Type B pancreatic cell (in vitro differentiated cells): ENCODE measurements at regions not wholly inside any gene's neighbourhood (a gene's known extent, or its start where the extent isn't known, plus 50 kb on each side); places are given as distances from the start of the nearest gene placed in this dataset.

Source experiments
- DNase-seq: peaks from one replicate; pipeline ENCODE4 v3.0.0; 2021; ENCODE audit warnings: mixed read lengths; ENCODE audit not compliant: unreplicated experiment; ENCODE audit errors: extremely low spot score
- H3K27ac Mint-ChIP-seq: 2 replicates; pipeline ENCODE4 v1.8.0; 2021; ENCODE audit warnings: mild to moderate bottlenecking, mixed read lengths
- H3K27me3 Mint-ChIP-seq: 2 replicates; pipeline ENCODE4 v1.8.0; 2021; ENCODE audit warnings: mixed read lengths
- H3K36me3 Mint-ChIP-seq: 2 replicates; pipeline ENCODE4 v1.8.0; 2021; ENCODE audit warnings: mixed read lengths
- H3K4me1 Mint-ChIP-seq: one replicate; pipeline ENCODE4 v1.8.0; 2021; ENCODE audit warnings: mixed read lengths; ENCODE audit not compliant: unreplicated experiment
- H3K4me3 Mint-ChIP-seq: 2 replicates; pipeline ENCODE4 v1.8.0; 2021; ENCODE audit warnings: mild to moderate bottlenecking, mixed read lengths
- H3K9me3 Mint-ChIP-seq: 2 replicates; pipeline ENCODE4 v1.8.0; 2021; ENCODE audit warnings: mixed read lengths
- CTCF ChIP-seq: fragments of 200-600 bp; sonication (generic); conservative IDR thresholded peaks from 2 replicates; pipeline ENCODE4 v1.5.0; 2021; ENCODE audit warnings: antibody characterized with exemption, mild to moderate bottlenecking

GRCh38 chr4:14675279-14675985 lies 326.8 kb upstream of the CPEB2 start:
- Mint-ChIP-seq H3K27me3 (peaks cover 14% of the 10 kb centered on the region), H3K4me3 (no peak overlapping the region)
- no peak for DNase-seq

GRCh38 chr4:14679906-14680305 lies 322.4 kb upstream of the CPEB2 start:
- no peaks in the 10 kb centered on the region for H3K4me1 Mint-ChIP-seq
- no peak for TF ChIP-seq CTCF
- H3K4me3 Mint-ChIP-seq: no peak overlapping the region
- H3K9me3 Mint-ChIP-seq: peaks cover 3% of the 10 kb centered on the region
- H3K27ac Mint-ChIP-seq: no peak overlapping the region
- H3K36me3 Mint-ChIP-seq: no peaks in the 10 kb centered on the region
- H3K27me3 Mint-ChIP-seq: peaks cover 5% of the 10 kb centered on the region
- no peak for DNase-seq

More at GRCh38 chr4:14675279-14675985, 326.8 kb upstream of the CPEB2 start:
- H3K36me3 Mint-ChIP-seq: no peaks in the 10 kb centered on the region
- no peak for TF ChIP-seq CTCF
- H3K4me1 Mint-ChIP-seq: peaks cover 5% of the 10 kb centered on the region
- H3K9me3 Mint-ChIP-seq: no peaks in the 10 kb centered on the region
- no peak overlapping the region for H3K27ac Mint-ChIP-seq

- TF ChIP-seq CTCF: no peak
These were observed 321.0 kb upstream of the CPEB2 start for GRCh38 chr4:14681330-14681729.

GRCh38 chr4:14693728-14694127 lies 308.6 kb upstream of the CPEB2 start:
- no peak overlapping the region for H3K27ac Mint-ChIP-seq
- H3K9me3 Mint-ChIP-seq: peaks cover 4% of the 10 kb centered on the region
- H3K36me3 Mint-ChIP-seq: no peaks in the 10 kb centered on the region
- no peaks in the 10 kb centered on the region for H3K4me1 Mint-ChIP-seq
- no peak overlapping the region for H3K4me3 Mint-ChIP-seq
- DNase-seq: no peak
- TF ChIP-seq CTCF: no peak
- H3K27me3 Mint-ChIP-seq: peaks cover 4% of the 10 kb centered on the region

More at GRCh38 chr4:14681330-14681729, 321.0 kb upstream of the CPEB2 start:
- no peak overlapping the region for H3K27ac Mint-ChIP-seq
- H3K4me3 Mint-ChIP-seq: no peak overlapping the region
- H3K36me3 Mint-ChIP-seq: no peaks in the 10 kb centered on the region
- DNase-seq: no peak
- peaks cover 5% of the 10 kb centered on the region for H3K27me3 Mint-ChIP-seq
- H3K4me1 Mint-ChIP-seq: no peaks in the 10 kb centered on the region
- H3K9me3 Mint-ChIP-seq: peaks cover 3% of the 10 kb centered on the region

- no peaks in the 10 kb centered on the region for H3K4me1 Mint-ChIP-seq
- peaks cover 10% of the 10 kb centered on the region for H3K27me3 Mint-ChIP-seq
- no peak for TF ChIP-seq CTCF
- no peak overlapping the region for H3K4me3 Mint-ChIP-seq
- DNase-seq: no peak
- H3K36me3 Mint-ChIP-seq: no peaks in the 10 kb centered on the region
- no peak overlapping the region for H3K27ac Mint-ChIP-seq
- peaks cover 4% of the 10 kb centered on the region for H3K9me3 Mint-ChIP-seq
These were observed 307.0 kb upstream of the CPEB2 start for GRCh38 chr4:14695095-14695845.
